ENCODE measurements at regions not wholly inside any gene's neighbourhood (a gene's known extent, or its start where the extent isn't known, plus 50 kb on each side); places are given as distances from the start of the nearest gene placed in this dataset.

DNA sequence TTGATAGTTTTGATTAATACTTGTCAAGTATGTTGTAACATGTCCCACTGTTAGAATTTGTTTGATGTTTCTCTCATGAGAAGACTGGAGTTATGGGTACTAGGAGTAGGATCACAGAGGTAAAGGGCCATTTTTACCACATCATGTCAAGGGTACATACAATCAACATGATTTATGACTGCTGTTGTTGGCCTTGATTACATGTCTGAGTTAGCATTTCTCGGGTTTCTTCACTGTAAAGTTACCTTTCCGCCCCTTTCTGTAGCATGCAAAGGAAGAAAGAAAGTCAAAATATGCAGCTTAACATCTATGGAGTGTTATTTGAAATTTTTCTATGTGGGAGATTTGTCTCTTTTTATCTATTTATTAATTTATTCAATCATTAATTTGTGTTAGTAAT is 1456.4 kb downstream of the SUCLG1 start:
- TF ChIP-seq EZH2phosphoT487 (conservative IDR thresholded peaks at IDR 0.05; ENCODE audit: low read length) (no peak), CTCF (IDR thresholded peaks at IDR 0.05; ENCODE audit: insufficient read depth, low read length, poor library complexity, severe bottlenecking) (no peak)

Data from SU-DHL-6 (cell line).